Left lung (tissue), 4 donors: ENCODE measurements at regions not wholly inside any gene's neighbourhood (a gene's known extent, or its start where the extent isn't known, plus 50 kb on each side); places are given as distances from the start of the nearest gene placed in this dataset.
A peak's percentile ranks its signal among the peaks of the same experiment; 100 is the strongest.
"Not testable (repeated sequence)": the region's sequence is repeated elsewhere in the genome, so short reads cannot be mapped to it uniquely, and the experiment has no call there.

Source experiments
- ATAC-seq: fragments of 200-7000 bp; cut with Tn5 transposase; one replicate; pipeline ENCODE4 v1.9.1; 2020; ENCODE audit warnings: moderate library complexity
- DNase-seq, 4 donors: peaks; one replicate each; pipeline ENCODE4 v3.0.0-alpha.2; 2013 to 2020
- H3K27ac ChIP-seq, 2 donors: fragments of 200-600 bp; sonication (generic) in 1 of 2; one replicate each; pipeline versions ENCODE4 v1.5.0 to v1.8.0; 2020 to 2021
- H3K27me3 ChIP-seq, 2 donors: fragments of 200-600 bp; sonication (generic) in 1 of 2; one replicate each; pipeline versions ENCODE4 v1.5.0 to v1.8.0; 2020 to 2021
- H3K36me3 ChIP-seq, 2 donors: fragments of 200-600 bp; sonication (generic) in 1 of 2; one replicate each; pipeline versions ENCODE4 v1.5.0 to v1.8.0; 2020 to 2021
- H3K4me1 ChIP-seq, 2 donors: fragments of 200-600 bp; one replicate each; pipeline ENCODE4 v1.8.0; 2021
- H3K4me3 ChIP-seq, 2 donors: fragments of 200-600 bp; sonication (generic) in 1 of 2; one replicate each; pipeline versions ENCODE4 v1.5.0 to v1.8.0; 2020 to 2021; ENCODE audit warnings: mild to moderate bottlenecking in 1 of 2
- H3K9me3 ChIP-seq, 2 donors: fragments of 200-600 bp; sonication (generic) in 1 of 2; one replicate each; pipeline versions ENCODE4 v1.5.0 to v1.8.0; 2020 to 2021
- intact Hi-C, 2 donors: fragments of 100-400 bp; cut with DNase I; formaldehyde crosslinking; loops; one replicate each; pipeline versions ENCODE4 v1.11.2 to v1.14.2; 2022
- TF ChIP-seq, protein P1 (sequence below), 2 donors: fragments of 200-600 bp; sonication (generic) in 1 of 2; IDR thresholded peaks; one replicate each; pipeline versions ENCODE4 v1.5.0 to v1.8.0; 2021; ENCODE audit warnings: antibody characterized with exemption in 2 of 2
- donor health status: DM: no; HTN: yes; CAD: no.
- donor health status: DM: no; HTN: no; CAD: no.

DNA sequence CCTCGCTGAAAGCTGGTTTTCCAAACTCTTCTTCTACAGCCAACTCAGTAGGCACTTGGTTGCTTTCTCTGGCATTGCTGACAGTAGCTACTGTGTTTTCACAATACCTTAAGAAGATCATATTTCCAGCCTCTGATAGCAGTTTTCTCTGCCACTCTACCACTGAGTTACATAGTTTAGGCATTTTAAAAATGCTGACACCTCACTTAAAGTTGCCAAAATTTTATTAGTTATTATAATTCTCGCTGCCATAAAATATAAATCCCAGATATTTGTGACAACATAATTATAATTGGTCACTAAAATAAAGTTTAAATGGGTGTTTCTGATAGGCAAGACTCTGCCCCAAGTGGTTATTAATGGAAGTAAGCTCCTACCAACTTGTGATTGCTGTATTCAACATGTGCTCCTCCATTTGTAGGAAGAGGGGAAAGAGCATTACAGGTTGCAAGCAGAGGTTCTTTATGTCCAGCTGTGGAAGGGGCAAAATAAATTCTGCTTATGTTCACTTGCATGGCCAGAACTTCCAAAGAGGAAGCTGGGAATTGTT, 1202.8 kb downstream of the CNTNAP5 start:
- TF ChIP-seq, protein P1, sequence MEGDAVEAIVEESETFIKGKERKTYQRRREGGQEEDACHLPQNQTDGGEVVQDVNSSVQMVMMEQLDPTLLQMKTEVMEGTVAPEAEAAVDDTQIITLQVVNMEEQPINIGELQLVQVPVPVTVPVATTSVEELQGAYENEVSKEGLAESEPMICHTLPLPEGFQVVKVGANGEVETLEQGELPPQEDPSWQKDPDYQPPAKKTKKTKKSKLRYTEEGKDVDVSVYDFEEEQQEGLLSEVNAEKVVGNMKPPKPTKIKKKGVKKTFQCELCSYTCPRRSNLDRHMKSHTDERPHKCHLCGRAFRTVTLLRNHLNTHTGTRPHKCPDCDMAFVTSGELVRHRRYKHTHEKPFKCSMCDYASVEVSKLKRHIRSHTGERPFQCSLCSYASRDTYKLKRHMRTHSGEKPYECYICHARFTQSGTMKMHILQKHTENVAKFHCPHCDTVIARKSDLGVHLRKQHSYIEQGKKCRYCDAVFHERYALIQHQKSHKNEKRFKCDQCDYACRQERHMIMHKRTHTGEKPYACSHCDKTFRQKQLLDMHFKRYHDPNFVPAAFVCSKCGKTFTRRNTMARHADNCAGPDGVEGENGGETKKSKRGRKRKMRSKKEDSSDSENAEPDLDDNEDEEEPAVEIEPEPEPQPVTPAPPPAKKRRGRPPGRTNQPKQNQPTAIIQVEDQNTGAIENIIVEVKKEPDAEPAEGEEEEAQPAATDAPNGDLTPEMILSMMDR (IDR thresholded peaks at IDR 0.05) = no peak
- H3K9me3 ChIP-seq = peaks cover 0 to 10% of the 10 kb centered on the region in 2 donors
- no peak for ATAC-seq
- H3K4me3 ChIP-seq = no peak overlapping the region
- H3K27me3 ChIP-seq = no peaks in the 10 kb centered on the region
- intact Hi-C loops = no loop called here
- H3K36me3 ChIP-seq = no peaks in the 10 kb centered on the region
- no peaks in the 10 kb centered on the region for H3K4me1 ChIP-seq
- no peak for DNase-seq
- no peak overlapping the region for H3K27ac ChIP-seq

DNA sequence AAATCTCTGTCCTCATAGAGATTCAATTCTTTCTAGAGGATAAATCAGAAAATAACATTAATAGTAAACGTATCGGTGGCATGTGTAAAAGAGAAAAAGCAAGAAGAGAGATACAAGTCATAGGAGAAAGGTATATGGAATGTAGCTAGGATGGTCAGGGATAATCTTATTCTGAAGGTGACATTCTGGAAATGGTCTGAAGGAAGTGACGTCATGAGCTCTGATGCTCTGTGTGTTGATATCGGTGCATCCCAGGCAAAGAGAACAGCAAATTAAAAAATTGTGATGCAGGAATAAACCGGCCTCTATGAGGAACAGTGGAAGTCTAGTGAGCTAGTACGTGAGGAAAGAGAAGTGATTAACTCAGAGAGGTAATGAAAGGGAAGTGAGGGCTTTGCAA, 1215.8 kb downstream of the CNTNAP5 start:
- TF ChIP-seq, protein P1 (IDR thresholded peaks at IDR 0.05) = no peak
- DNase-seq (no peak), ATAC-seq (no peak)
- H3K4me3 ChIP-seq = no peak overlapping the region
- no peak overlapping the region for H3K27ac ChIP-seq
- H3K9me3 ChIP-seq = no peaks in the 10 kb centered on the region
- no peaks in the 10 kb centered on the region for H3K27me3 ChIP-seq
- H3K36me3 ChIP-seq = no peaks in the 10 kb centered on the region
- H3K4me1 ChIP-seq = no peaks in the 10 kb centered on the region
- intact Hi-C loops = no loop called here

DNA sequence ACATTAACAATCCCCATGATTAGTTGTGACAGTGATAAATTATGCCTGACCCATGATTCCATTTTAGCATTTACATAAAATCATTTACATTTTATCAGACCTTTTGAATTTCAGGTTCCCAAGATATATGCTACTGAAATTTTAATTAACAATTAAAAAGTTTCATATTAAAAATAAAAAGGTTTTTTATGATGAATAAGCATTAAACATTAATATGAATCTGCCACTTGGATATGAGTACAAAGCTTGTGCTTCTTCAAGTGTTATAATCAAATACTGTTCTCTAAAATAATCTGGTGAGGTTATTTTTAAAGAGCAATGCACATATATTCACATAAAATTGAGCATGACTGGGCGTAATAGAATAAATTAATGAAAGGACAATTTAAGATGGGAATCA, 1218.0 kb downstream of the CNTNAP5 start:
- intact Hi-C loops = no loop called here
- Histone ChIP-seq H3K27ac (no peak overlapping the region), H3K4me3 (no peak overlapping the region), H3K36me3 (no peaks in the 10 kb centered on the region), H3K9me3 (no peaks in the 10 kb centered on the region), H3K27me3 (no peaks in the 10 kb centered on the region), H3K4me1 (no peaks in the 10 kb centered on the region)
- DNase-seq (no peak), ATAC-seq (no peak)
- TF ChIP-seq, protein P1 (IDR thresholded peaks at IDR 0.05) = no peak

DNA sequence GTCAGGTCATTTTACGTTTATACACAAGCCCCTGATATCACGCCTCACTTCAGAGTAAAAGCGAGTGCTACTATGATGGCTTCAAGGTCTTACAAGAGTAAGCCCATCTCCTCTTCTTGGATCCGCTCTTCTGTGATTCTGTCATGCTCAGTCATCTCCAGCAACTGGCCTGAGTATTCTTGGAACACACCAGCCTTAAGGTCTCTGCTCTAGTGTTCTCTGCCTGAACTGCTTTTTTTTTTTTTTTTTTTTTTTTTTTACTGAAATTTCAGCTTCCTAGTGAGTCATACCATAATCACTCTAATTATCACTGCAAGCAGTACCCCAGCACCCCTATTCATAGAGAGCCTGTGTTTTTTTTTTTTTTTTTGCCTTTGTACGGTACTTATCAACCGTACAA, 1228.9 kb downstream of the CNTNAP5 start:
- TF ChIP-seq, protein P1 (IDR thresholded peaks at IDR 0.05) = no peak
- Histone ChIP-seq H3K36me3 (no peaks in the 10 kb centered on the region), H3K27ac (no peak overlapping the region), H3K27me3 (no peaks in the 10 kb centered on the region), H3K4me3 (no peak overlapping the region), H3K4me1 (no peaks in the 10 kb centered on the region), H3K9me3 (no peaks in the 10 kb centered on the region)
- intact Hi-C loops = no loop called here
- ATAC-seq = no peak
- DNase-seq = no peak

DNA sequence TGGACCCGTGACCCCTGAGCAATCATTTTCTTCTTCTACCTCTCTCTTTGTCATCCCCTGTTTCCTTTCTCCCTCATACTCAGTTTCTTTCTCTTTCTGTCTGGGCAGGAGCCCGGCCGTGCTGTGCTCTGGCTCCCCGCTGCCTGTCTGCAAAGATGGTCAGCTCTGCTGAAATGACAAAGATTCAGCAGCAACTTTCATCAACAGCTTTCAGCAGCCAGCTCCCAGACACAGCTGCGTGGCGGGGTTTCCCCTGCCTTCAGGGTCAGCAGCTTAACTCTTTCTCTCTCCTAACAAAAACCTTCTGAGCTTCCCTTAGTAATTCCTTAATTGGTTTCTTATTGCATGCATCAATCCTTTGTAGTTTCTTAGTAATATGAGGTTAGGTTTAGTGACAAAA, 1234.4 kb downstream of the CNTNAP5 start:
- TF ChIP-seq, protein P1 (IDR thresholded peaks at IDR 0.05) = no peak
- ATAC-seq = no peak
- H3K27ac ChIP-seq = no peak overlapping the region

DNA sequence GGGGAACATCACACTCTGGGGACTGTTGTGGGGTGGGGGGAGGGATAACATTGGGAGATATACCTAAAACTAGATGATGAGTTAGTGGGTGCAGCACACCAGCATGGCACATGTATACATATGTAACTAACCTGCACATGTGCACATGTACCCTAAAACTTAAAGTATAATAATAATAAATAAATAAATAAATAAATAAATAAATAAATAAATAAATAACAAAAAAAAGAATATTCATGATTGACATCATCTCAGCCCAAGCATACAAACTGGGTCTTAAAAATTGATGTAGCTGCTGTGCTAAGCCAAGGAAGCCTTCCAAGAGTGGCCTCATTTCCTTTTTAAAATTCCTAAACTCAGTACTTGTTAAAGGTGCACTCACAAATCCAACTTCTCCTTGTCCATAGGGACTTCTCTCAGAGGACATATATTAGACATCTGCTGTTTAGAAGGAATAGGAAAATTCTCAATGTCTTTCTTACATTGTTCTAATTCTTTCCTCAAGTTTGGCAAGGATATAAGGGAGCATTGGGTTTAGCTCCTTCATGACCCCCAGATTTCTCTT, 1235.4 kb downstream of the CNTNAP5 start:
- intact Hi-C loops, ATAC-seq, H3K4me1 ChIP-seq: not testable (repeated sequence)

More for the DNA sequence above, 1234.4 kb downstream of the CNTNAP5 start:
- H3K27me3 ChIP-seq = no peaks in the 10 kb centered on the region
- peaks cover 0 to 2% of the 10 kb centered on the region in 2 donors for H3K9me3 ChIP-seq
- peak in 1 of 4 donors; percentile 1 for DNase-seq
- no peaks in the 10 kb centered on the region for H3K36me3 ChIP-seq
- intact Hi-C loops = no loop called here
- no peak overlapping the region for H3K4me3 ChIP-seq
- no peaks in the 10 kb centered on the region for H3K4me1 ChIP-seq

More for the DNA sequence above, 1235.4 kb downstream of the CNTNAP5 start:
- not testable (repeated sequence) for DNase-seq, H3K27me3 ChIP-seq, H3K27ac ChIP-seq, H3K9me3 ChIP-seq, H3K4me3 ChIP-seq, H3K36me3 ChIP-seq
